Astrocyte (in vitro differentiated cells and primary cell): ENCODE measurements at regions not wholly inside any gene's neighbourhood (a gene's known extent, or its start where the extent isn't known, plus 50 kb on each side); places are given as distances from the start of the nearest gene placed in this dataset.

Experiments used
- DNase-seq: peaks from one replicate; pipeline ENCODE4 v3.0.0-alpha.2; 2010; ENCODE audit warnings: low read depth
- FAIRE-seq: peaks from 2 replicates; lab custom pipeline; 2011; peaks lifted over from hg19 to GRCh38; lab: Jason Lieb, UNC
- H2AFZ ChIP-seq: 2 replicates; pipeline ENCODE4 v1.6.0; 2012; ENCODE audit warnings: low read depth, low read length, inconsistent platforms
- H3K27ac ChIP-seq: 2 replicates; pipeline ENCODE4 v1.5.1; 2011; ENCODE audit warnings: low read depth, low read length, inconsistent platforms
- H3K27me3 ChIP-seq: 2 replicates; pipeline ENCODE4 v1.6.0; 2011; ENCODE audit warnings: low read length, inconsistent platforms; ENCODE audit not compliant: insufficient read depth
- H3K36me3 ChIP-seq: 2 replicates; pipeline ENCODE4 v1.5.1; 2011; ENCODE audit warnings: low read length, inconsistent platforms; ENCODE audit not compliant: insufficient read depth
- H3K4me1 ChIP-seq: 2 replicates; pipeline ENCODE4 v1.5.1; 2011; ENCODE audit warnings: low read length, inconsistent platforms; ENCODE audit not compliant: insufficient read depth
- H3K4me2 ChIP-seq: 2 replicates; pipeline ENCODE4 v1.6.0; 2012; ENCODE audit warnings: low read length, inconsistent platforms
- H3K4me3 ChIP-seq: 2 replicates; pipeline ENCODE4 v1.5.1; 2011; ENCODE audit warnings: low read depth, mild to moderate bottlenecking, low read length, inconsistent platforms; ENCODE audit not compliant: insufficient read depth
- H3K79me2 ChIP-seq: 2 replicates; pipeline ENCODE4 v1.6.0; 2012; ENCODE audit warnings: mild to moderate bottlenecking, low read length, inconsistent platforms; ENCODE audit not compliant: insufficient read depth
- H3K9ac ChIP-seq: 2 replicates; pipeline ENCODE4 v1.6.0; 2012; ENCODE audit warnings: mild to moderate bottlenecking, low read length, inconsistent platforms
- H3K9me3 ChIP-seq: 2 replicates; pipeline ENCODE4 v1.5.1; 2012; ENCODE audit warnings: low read depth, mild to moderate bottlenecking, low read length, inconsistent platforms; ENCODE audit not compliant: insufficient read depth
- H4K20me1 ChIP-seq: 2 replicates; pipeline ENCODE4 v1.6.0; 2012; ENCODE audit warnings: low read length, inconsistent platforms; ENCODE audit not compliant: insufficient read depth
- H3K27ac Mint-ChIP-seq: one replicate; pipeline ENCODE4 v1.8.0; 2021; ENCODE audit warnings: mild to moderate bottlenecking, mixed read lengths; ENCODE audit not compliant: unreplicated experiment
- H3K27me3 Mint-ChIP-seq: one replicate; pipeline ENCODE4 v1.8.0; 2021; ENCODE audit warnings: low read depth, mixed read lengths; ENCODE audit not compliant: unreplicated experiment
- H3K36me3 Mint-ChIP-seq: one replicate; pipeline ENCODE4 v1.8.0; 2021; ENCODE audit warnings: low read depth, mixed read lengths; ENCODE audit not compliant: unreplicated experiment
- H3K4me1 Mint-ChIP-seq: one replicate; pipeline ENCODE4 v1.8.0; 2021; ENCODE audit warnings: low read depth, mixed read lengths; ENCODE audit not compliant: unreplicated experiment
- H3K4me3 Mint-ChIP-seq: one replicate; pipeline ENCODE4 v1.8.0; 2021; ENCODE audit warnings: mild to moderate bottlenecking, moderate library complexity, mixed read lengths; ENCODE audit not compliant: unreplicated experiment
- H3K9me3 Mint-ChIP-seq: one replicate; pipeline ENCODE4 v1.8.0; 2021; ENCODE audit warnings: mild to moderate bottlenecking, mixed read lengths; ENCODE audit not compliant: unreplicated experiment
- CTCF ChIP-seq: IDR thresholded peaks from 2 replicates; pipeline ENCODE4 v1.5.1; 2011; ENCODE audit warnings: low read depth, mild to moderate bottlenecking, inconsistent platforms, low read length, moderate library complexity; ENCODE audit not compliant: insufficient read depth
- EZH2 ChIP-seq: IDR thresholded peaks from 2 replicates; pipeline ENCODE4 v1.6.1; 2012; ENCODE audit warnings: mild to moderate bottlenecking, low read length, inconsistent platforms; ENCODE audit not compliant: insufficient read depth

GRCh38 chr9:90025816-90026215, 421.0 kb downstream of the GADD45G start:
- Histone ChIP-seq H3K4me3 (no peak overlapping the region), H3K9me3 (no peaks in the 10 kb centered on the region), H4K20me1 (no peaks in the 10 kb centered on the region), H3K4me2 (no peak overlapping the region), H3K27me3 (peaks cover 12% of the 10 kb centered on the region), H3K9ac (no peak overlapping the region), H3K4me1 (no peaks in the 10 kb centered on the region), H2AFZ (no peak overlapping the region), H3K79me2 (no peaks in the 10 kb centered on the region), H3K27ac (no peak overlapping the region), H3K36me3 (no peaks in the 10 kb centered on the region)
- DNase-seq = peak; percentile 50
- no peaks in the 10 kb centered on the region for H3K36me3 Mint-ChIP-seq
- H3K27me3 Mint-ChIP-seq = no peaks in the 10 kb centered on the region
- H3K4me1 Mint-ChIP-seq = peaks cover 9% of the 10 kb centered on the region
- H3K4me3 Mint-ChIP-seq = no peak overlapping the region
- no peak for TF ChIP-seq EZH2
- TF ChIP-seq CTCF = no peak
- peaks cover under 1% of the 10 kb centered on the region for H3K9me3 Mint-ChIP-seq
- peak overlapping the region; percentile 44 for H3K27ac Mint-ChIP-seq
- no peak for FAIRE-seq

- Histone ChIP-seq H3K4me2 (no peak overlapping the region), H3K79me2 (no peaks in the 10 kb centered on the region), H3K9ac (no peak overlapping the region), H4K20me1 (no peaks in the 10 kb centered on the region), H3K4me3 (no peak overlapping the region), H3K27me3 (peaks cover 12% of the 10 kb centered on the region), H2AFZ (no peak overlapping the region), H3K36me3 (no peaks in the 10 kb centered on the region), H3K4me1 (no peaks in the 10 kb centered on the region), H3K27ac (no peak overlapping the region), H3K9me3 (no peaks in the 10 kb centered on the region)
- TF ChIP-seq CTCF = no peak
- TF ChIP-seq EZH2 = no peak
- H3K9me3 Mint-ChIP-seq = no peaks in the 10 kb centered on the region
- DNase-seq (no peak), FAIRE-seq (no peak)
- H3K27ac Mint-ChIP-seq = no peak overlapping the region
- peaks cover 9% of the 10 kb centered on the region for H3K4me1 Mint-ChIP-seq
- no peak overlapping the region for H3K4me3 Mint-ChIP-seq
- no peaks in the 10 kb centered on the region for H3K36me3 Mint-ChIP-seq
- H3K27me3 Mint-ChIP-seq = peaks cover 2% of the 10 kb centered on the region
Measured at GRCh38 chr9:90027296-90027790, 422.5 kb downstream of the GADD45G start.

- peaks cover 14% of the 10 kb centered on the region for H3K27me3 ChIP-seq
- no peak overlapping the region for H2AFZ ChIP-seq
- TF ChIP-seq EZH2 = no peak
- no peak for TF ChIP-seq CTCF
- H4K20me1 ChIP-seq = no peaks in the 10 kb centered on the region
- no peak overlapping the region for H3K4me3 ChIP-seq
- Mint-ChIP-seq H3K9me3 (no peaks in the 10 kb centered on the region), H3K4me1 (peaks cover 9% of the 10 kb centered on the region), H3K27me3 (peaks cover 2% of the 10 kb centered on the region), H3K4me3 (no peak overlapping the region), H3K36me3 (no peaks in the 10 kb centered on the region), H3K27ac (no peak overlapping the region)
- H3K4me1 ChIP-seq = no peaks in the 10 kb centered on the region
- H3K9me3 ChIP-seq = no peaks in the 10 kb centered on the region
- FAIRE-seq (no peak), DNase-seq (no peak)
- H3K27ac ChIP-seq = no peak overlapping the region
- H3K79me2 ChIP-seq = no peaks in the 10 kb centered on the region
- H3K9ac ChIP-seq = no peak overlapping the region
- no peaks in the 10 kb centered on the region for H3K36me3 ChIP-seq
- H3K4me2 ChIP-seq = no peak overlapping the region
Measured at GRCh38 chr9:90029386-90029785, 424.6 kb downstream of the GADD45G start.
